ENCODE measurements at regions not wholly inside any gene's neighbourhood (a gene's known extent, or its start where the extent isn't known, plus 50 kb on each side); places are given as distances from the start of the nearest gene placed in this dataset.

DNA sequence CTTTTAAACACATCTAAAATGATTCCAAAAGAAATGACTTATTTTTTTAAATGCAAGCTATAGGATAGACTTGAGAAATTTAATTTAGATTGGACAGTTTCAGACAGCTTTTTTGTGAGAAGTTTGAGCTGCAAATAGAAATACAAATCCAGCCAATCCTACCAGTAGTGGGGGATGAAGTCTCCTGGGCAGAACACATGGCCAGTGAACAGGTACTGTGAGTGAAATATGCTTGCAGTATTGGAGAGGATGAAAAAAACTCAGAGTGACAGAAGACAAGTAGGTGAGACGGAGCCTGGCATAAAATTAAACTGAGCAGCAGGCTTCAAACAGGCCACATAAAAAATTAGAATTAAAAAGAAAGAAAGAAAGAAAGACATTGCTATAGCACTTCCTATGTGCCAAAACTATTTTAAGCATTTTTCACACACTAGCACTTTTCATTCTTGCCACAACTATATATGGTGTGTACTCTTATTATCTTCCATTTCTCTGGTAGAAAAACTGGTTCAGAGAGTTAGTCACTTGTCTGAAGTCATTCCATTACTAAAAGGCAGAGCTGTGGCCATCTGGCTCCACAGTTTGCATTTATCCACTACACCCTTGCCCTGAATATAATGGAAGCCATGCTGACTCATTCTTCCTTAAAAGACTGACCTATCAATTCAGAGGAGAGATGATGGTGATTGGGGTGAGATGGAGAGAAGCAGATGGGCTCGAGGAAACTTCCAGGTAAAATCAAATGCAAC lies 310.2 kb upstream of the CTNND2 start:
- Histone ChIP-seq H3K9me3 (ENCODE audit: control insufficient read depth in 2 of 2, low read length in 2 of 2) (peaks cover 0 to 2% of the 10 kb centered on the region in 2 donors), H3K27ac (ENCODE audit: low read depth in 2 of 2, low read length in 2 of 2) (no peak overlapping the region), H3K4me1 (ENCODE audit: control insufficient read depth in 2 of 2, insufficient read depth in 2 of 2, low read length in 2 of 2) (no peaks in the 10 kb centered on the region)

DNA sequence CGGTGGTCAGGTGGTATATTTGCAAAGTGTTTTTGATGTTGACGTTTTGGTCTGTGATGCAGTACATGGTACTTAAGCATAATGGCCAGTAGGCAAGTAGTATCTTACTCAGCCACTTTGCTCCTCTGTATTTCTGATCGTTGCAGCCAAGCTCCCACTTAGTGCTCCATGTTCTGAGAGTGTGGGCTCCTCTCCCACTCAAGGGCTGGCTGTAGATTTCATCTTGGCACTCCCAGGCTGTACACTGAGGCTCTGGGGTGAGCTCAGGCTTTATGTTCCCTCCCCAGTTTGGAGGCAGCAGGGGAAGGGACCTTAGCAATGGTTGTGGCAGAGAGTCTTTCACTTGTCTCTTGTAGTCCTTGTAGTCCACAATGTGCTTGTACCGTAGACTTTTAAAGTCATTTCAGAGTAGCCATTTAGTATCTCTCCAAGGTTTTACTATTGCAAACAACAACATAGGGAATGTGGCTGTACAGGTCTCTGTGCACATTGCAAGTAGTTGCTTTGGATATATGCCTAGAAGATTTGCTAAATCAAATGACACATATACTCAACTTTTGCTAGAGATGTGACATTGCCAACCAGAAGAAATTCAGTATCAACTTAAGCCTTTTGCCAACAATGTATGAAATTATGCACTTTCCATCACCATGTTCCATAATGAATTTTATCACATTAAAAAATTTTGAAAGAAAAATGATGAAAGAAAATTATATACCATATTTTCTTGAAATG lies 304.3 kb upstream of the CTNND2 start:
- Histone ChIP-seq H3K4me3 (ENCODE audit: low read length in 2 of 2) (no peak overlapping the region), H3K27ac (ENCODE audit: low read depth in 2 of 2, low read length in 2 of 2) (no peak overlapping the region), H3K36me3 (ENCODE audit: control insufficient read depth in 2 of 2, insufficient read depth in 2 of 2, low read length in 2 of 2) (no peaks in the 10 kb centered on the region), H3K4me1 (ENCODE audit: control insufficient read depth in 2 of 2, insufficient read depth in 2 of 2, low read length in 2 of 2) (no peaks in the 10 kb centered on the region), H3K27me3 (ENCODE audit: control insufficient read depth in 2 of 2, insufficient read depth in 2 of 2, low read length in 2 of 2) (no peaks in the 10 kb centered on the region), H3K9ac (ENCODE audit: low read depth in 1 of 2, low read length in 2 of 2) (no peak overlapping the region), H3K9me3 (ENCODE audit: control insufficient read depth in 2 of 2, low read length in 2 of 2) (no peaks in the 10 kb centered on the region)

More for the DNA sequence above, 310.2 kb upstream of the CTNND2 start:
- Histone ChIP-seq H3K27me3 (ENCODE audit: control insufficient read depth in 2 of 2, insufficient read depth in 2 of 2, low read length in 2 of 2) (no peaks in the 10 kb centered on the region), H3K9ac (ENCODE audit: low read depth in 1 of 2, low read length in 2 of 2) (no peak overlapping the region), H3K4me3 (ENCODE audit: low read length in 2 of 2) (no peak overlapping the region), H3K36me3 (ENCODE audit: control insufficient read depth in 2 of 2, insufficient read depth in 2 of 2, low read length in 2 of 2) (no peaks in the 10 kb centered on the region)

DNA sequence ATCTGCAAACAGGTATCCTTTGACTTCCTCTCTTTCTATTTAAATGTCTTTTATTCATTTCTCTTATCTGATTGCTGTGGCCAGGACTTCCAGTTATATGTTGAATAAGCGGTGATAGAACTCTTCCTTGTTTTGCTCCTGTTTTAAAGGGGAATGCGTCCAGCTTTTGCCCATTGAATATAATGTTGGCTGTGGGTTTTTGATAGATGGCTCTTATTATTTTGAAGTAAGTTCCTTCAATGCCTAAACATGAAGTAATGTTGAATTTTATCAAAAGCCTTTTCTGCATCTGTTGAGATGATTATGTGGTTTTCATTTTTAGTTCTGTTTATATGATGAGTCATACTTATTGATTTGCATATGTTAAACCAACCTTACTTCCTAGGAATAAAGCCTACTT lies 300.5 kb upstream of the CTNND2 start:
- Histone ChIP-seq H3K4me3 (ENCODE audit: low read length in 2 of 2) (no peak overlapping the region), H3K27me3 (ENCODE audit: control insufficient read depth in 2 of 2, insufficient read depth in 2 of 2, low read length in 2 of 2) (no peaks in the 10 kb centered on the region), H3K27ac (ENCODE audit: low read depth in 2 of 2, low read length in 2 of 2) (no peak overlapping the region), H3K4me1 (ENCODE audit: control insufficient read depth in 2 of 2, insufficient read depth in 2 of 2, low read length in 2 of 2) (no peaks in the 10 kb centered on the region), H3K9me3 (ENCODE audit: control insufficient read depth in 2 of 2, low read length in 2 of 2) (no peaks in the 10 kb centered on the region), H3K9ac (ENCODE audit: low read depth in 1 of 2, low read length in 2 of 2) (no peak overlapping the region), H3K36me3 (ENCODE audit: control insufficient read depth in 2 of 2, insufficient read depth in 2 of 2, low read length in 2 of 2) (no peaks in the 10 kb centered on the region)

DNA sequence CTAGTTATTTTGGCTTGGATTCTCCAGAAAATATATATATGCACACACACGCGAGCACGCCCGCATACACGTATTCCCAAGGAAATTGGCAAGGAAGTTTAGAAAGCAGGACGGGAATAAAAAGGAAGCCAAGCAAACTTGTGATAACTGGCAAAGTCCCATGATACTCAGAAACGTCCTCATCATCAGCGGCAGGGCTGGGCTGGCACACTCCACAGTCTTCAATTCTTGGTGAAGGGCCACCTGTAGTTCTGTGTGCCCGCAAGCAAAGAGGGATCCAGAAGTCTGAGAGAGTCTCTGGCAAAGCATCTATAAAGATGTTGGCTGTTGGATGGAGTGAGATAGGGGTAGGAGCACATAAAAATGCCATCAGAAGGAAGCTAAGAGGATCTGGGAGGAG lies 289.3 kb upstream of the CTNND2 start:
- Histone ChIP-seq H3K4me3 (ENCODE audit: low read length in 2 of 2) (no peak overlapping the region), H3K27ac (ENCODE audit: low read depth in 2 of 2, low read length in 2 of 2) (no peak overlapping the region), H3K9ac (ENCODE audit: low read depth in 1 of 2, low read length in 2 of 2) (no peak overlapping the region), H3K4me1 (ENCODE audit: control insufficient read depth in 2 of 2, insufficient read depth in 2 of 2, low read length in 2 of 2) (no peaks in the 10 kb centered on the region), H3K27me3 (ENCODE audit: control insufficient read depth in 2 of 2, insufficient read depth in 2 of 2, low read length in 2 of 2) (no peaks in the 10 kb centered on the region), H3K9me3 (ENCODE audit: control insufficient read depth in 2 of 2, low read length in 2 of 2) (no peaks in the 10 kb centered on the region), H3K36me3 (ENCODE audit: control insufficient read depth in 2 of 2, insufficient read depth in 2 of 2, low read length in 2 of 2) (no peaks in the 10 kb centered on the region)

DNA sequence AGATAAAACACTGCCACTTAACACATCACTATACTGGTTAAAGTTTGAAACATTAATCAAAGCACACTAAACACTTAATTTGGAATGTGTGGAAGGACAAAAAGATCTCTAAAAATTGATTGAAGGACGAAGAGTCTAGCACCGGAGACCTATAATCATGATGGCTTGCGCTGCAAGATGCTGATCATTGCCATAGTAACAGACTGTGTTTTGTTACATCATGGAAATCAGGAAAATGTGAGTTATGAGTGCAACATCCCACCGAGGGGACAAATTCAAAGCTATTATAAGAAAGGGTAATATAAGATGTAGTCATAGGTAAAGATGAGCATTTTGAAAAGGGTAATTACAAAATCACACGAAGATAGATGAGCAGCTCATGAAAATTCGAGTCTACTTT lies 278.8 kb upstream of the CTNND2 start:
- Histone ChIP-seq H3K9me3 (ENCODE audit: control insufficient read depth in 2 of 2, low read length in 2 of 2) (no peaks in the 10 kb centered on the region), H3K4me3 (ENCODE audit: low read length in 2 of 2) (no peak overlapping the region), H3K27ac (ENCODE audit: low read depth in 2 of 2, low read length in 2 of 2) (no peak overlapping the region), H3K27me3 (ENCODE audit: control insufficient read depth in 2 of 2, insufficient read depth in 2 of 2, low read length in 2 of 2) (no peaks in the 10 kb centered on the region), H3K9ac (ENCODE audit: low read depth in 1 of 2, low read length in 2 of 2) (no peak overlapping the region), H3K36me3 (ENCODE audit: control insufficient read depth in 2 of 2, insufficient read depth in 2 of 2, low read length in 2 of 2) (no peaks in the 10 kb centered on the region), H3K4me1 (ENCODE audit: control insufficient read depth in 2 of 2, insufficient read depth in 2 of 2, low read length in 2 of 2) (no peaks in the 10 kb centered on the region)

DNA sequence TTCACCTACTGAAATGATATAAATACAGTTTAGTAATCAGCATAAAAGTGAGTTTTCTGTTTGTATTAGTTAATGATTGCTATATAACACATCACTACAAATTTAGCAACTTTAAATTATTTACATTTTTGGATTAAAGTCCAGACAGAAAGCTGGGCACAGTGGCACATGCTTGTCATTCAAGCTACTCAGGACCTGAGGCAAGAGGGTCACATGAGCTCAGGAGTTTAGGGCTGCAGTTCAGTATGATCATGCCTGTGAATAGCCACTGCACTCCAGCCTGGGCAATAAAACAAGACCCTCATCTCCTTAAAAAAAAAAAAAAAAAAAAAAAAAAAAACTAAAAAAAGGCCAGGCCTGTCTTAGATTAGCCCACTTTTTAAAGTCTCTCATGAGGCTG lies 273.6 kb upstream of the CTNND2 start:
- H3K4me3 ChIP-seq (ENCODE audit: low read length in 2 of 2), result no peak overlapping the region
- no peaks in the 10 kb centered on the region for H3K9me3 ChIP-seq (ENCODE audit: control insufficient read depth in 2 of 2, low read length in 2 of 2)
- no peaks in the 10 kb centered on the region for H3K4me1 ChIP-seq (ENCODE audit: control insufficient read depth in 2 of 2, insufficient read depth in 2 of 2, low read length in 2 of 2)
- H3K27me3 ChIP-seq (ENCODE audit: control insufficient read depth in 2 of 2, insufficient read depth in 2 of 2, low read length in 2 of 2), result no peaks in the 10 kb centered on the region
- no peak overlapping the region for H3K9ac ChIP-seq (ENCODE audit: low read depth in 1 of 2, low read length in 2 of 2)
- H3K36me3 ChIP-seq (ENCODE audit: control insufficient read depth in 2 of 2, insufficient read depth in 2 of 2, low read length in 2 of 2), result no peaks in the 10 kb centered on the region
- H3K27ac ChIP-seq (ENCODE audit: low read depth in 2 of 2, low read length in 2 of 2), result no peak overlapping the region

DNA sequence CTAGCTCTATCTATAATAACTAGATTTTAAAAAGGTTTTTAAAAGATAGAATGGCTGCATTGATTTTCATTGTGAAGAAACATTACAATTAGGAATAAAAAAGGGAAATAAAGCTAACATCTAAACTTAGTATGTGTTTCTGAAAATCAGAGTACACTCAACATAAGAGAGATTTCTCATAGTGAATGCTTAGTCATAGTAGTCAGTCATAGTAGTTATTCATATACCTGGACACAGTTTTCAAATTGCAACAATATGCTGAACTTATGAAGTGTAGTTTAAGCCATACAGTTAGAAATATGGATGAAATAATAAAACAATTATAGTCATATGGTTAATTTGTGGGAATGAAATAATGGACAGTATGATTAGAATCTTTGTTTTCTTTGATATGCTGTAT lies 273.0 kb upstream of the CTNND2 start:
- no peak overlapping the region for H3K4me3 ChIP-seq (ENCODE audit: low read length in 2 of 2)
- H3K27ac ChIP-seq (ENCODE audit: low read depth in 2 of 2, low read length in 2 of 2), result no peak overlapping the region
- H3K4me1 ChIP-seq (ENCODE audit: control insufficient read depth in 2 of 2, insufficient read depth in 2 of 2, low read length in 2 of 2), result no peaks in the 10 kb centered on the region
- no peak overlapping the region for H3K9ac ChIP-seq (ENCODE audit: low read depth in 1 of 2, low read length in 2 of 2)
- no peaks in the 10 kb centered on the region for H3K9me3 ChIP-seq (ENCODE audit: control insufficient read depth in 2 of 2, low read length in 2 of 2)
- H3K27me3 ChIP-seq (ENCODE audit: control insufficient read depth in 2 of 2, insufficient read depth in 2 of 2, low read length in 2 of 2), result no peaks in the 10 kb centered on the region
- no peaks in the 10 kb centered on the region for H3K36me3 ChIP-seq (ENCODE audit: control insufficient read depth in 2 of 2, insufficient read depth in 2 of 2, low read length in 2 of 2)

DNA sequence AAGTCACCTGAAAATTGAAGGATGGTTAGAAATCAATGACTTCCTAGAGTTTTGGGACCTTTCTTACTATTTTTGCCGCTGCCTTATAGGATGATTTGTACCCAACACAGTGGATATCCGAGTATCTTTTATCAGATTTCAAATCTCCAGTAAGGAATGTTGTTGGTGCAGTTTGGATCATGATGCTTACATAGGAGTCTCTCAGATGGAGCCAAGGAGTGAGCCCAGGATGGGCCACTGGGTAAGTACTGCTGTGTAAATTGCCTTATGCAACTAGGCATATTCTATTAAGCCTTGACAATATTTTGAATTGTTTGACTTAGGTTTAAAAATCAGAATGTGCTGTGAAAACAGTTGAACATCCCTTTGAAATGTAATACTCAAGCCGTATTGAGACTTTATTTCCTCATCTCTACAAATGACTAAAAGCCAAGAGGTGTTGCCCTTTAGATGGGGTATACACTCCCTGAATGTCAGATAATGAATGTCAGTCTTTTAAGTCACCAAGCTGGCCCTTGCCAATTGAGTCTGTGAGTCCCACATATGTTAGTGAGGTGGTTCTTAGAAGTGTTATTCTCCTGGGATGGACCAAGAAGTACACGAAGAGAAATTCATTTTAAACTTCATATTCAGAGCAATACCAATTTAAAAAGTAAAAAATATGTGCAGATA lies 271.8 kb upstream of the CTNND2 start:
- Histone ChIP-seq H3K27ac (ENCODE audit: low read depth in 2 of 2, low read length in 2 of 2) (no peak overlapping the region), H3K9ac (ENCODE audit: low read depth in 1 of 2, low read length in 2 of 2) (no peak overlapping the region), H3K9me3 (ENCODE audit: control insufficient read depth in 2 of 2, low read length in 2 of 2) (no peaks in the 10 kb centered on the region), H3K27me3 (ENCODE audit: control insufficient read depth in 2 of 2, insufficient read depth in 2 of 2, low read length in 2 of 2) (no peaks in the 10 kb centered on the region), H3K4me3 (ENCODE audit: low read length in 2 of 2) (no peak overlapping the region), H3K4me1 (ENCODE audit: control insufficient read depth in 2 of 2, insufficient read depth in 2 of 2, low read length in 2 of 2) (no peaks in the 10 kb centered on the region), H3K36me3 (ENCODE audit: control insufficient read depth in 2 of 2, insufficient read depth in 2 of 2, low read length in 2 of 2) (no peaks in the 10 kb centered on the region)

DNA sequence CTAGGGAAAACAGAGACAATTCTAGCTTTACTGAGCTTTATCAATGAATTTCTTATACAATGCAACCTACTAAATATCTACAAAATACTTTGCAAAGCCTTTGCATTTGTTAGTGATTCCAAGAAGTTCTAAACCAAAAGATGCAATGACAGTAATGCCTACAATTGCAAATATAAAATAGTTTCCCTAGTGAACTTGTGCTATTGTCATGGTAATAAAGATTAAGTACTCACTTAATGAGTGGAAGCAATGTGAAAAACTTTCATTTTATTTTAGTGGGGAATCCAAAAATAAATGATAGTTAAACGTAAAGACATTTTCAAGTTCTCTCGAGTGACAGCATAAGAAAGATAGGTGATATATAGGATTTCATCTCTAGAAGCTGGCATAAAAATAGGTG lies 270.5 kb upstream of the CTNND2 start:
- Histone ChIP-seq H3K27ac (ENCODE audit: low read depth in 2 of 2, low read length in 2 of 2) (no peak overlapping the region), H3K27me3 (ENCODE audit: control insufficient read depth in 2 of 2, insufficient read depth in 2 of 2, low read length in 2 of 2) (no peaks in the 10 kb centered on the region), H3K9me3 (ENCODE audit: control insufficient read depth in 2 of 2, low read length in 2 of 2) (no peaks in the 10 kb centered on the region), H3K4me3 (ENCODE audit: low read length in 2 of 2) (no peak overlapping the region), H3K4me1 (ENCODE audit: control insufficient read depth in 2 of 2, insufficient read depth in 2 of 2, low read length in 2 of 2) (no peaks in the 10 kb centered on the region), H3K36me3 (ENCODE audit: control insufficient read depth in 2 of 2, insufficient read depth in 2 of 2, low read length in 2 of 2) (no peaks in the 10 kb centered on the region), H3K9ac (ENCODE audit: low read depth in 1 of 2, low read length in 2 of 2) (no peak overlapping the region)

DNA sequence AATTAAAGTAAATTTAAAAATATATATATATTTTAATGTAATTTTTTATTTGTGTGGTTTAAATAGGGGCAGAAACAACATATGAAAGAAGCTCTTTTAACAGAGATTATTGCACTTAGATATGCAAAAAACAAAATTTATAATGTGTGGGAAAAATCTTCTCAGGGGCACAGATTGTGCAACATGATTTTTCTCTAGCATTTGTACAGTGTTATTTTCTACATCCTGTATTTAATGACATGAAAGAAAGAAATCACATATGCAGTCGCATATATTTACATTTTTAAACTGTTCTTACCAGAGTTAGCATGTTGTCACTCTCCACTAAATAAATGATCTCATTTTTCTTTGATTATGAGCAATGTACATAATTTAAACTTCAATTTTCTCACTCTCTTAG lies 265.3 kb upstream of the CTNND2 start:
- Histone ChIP-seq H3K36me3 (ENCODE audit: control insufficient read depth in 2 of 2, insufficient read depth in 2 of 2, low read length in 2 of 2) (no peaks in the 10 kb centered on the region), H3K9ac (ENCODE audit: low read depth in 1 of 2, low read length in 2 of 2) (no peak overlapping the region), H3K4me3 (ENCODE audit: low read length in 2 of 2) (no peak overlapping the region), H3K27ac (ENCODE audit: low read depth in 2 of 2, low read length in 2 of 2) (no peak overlapping the region), H3K9me3 (ENCODE audit: control insufficient read depth in 2 of 2, low read length in 2 of 2) (no peaks in the 10 kb centered on the region), H3K27me3 (ENCODE audit: control insufficient read depth in 2 of 2, insufficient read depth in 2 of 2, low read length in 2 of 2) (no peaks in the 10 kb centered on the region), H3K4me1 (ENCODE audit: control insufficient read depth in 2 of 2, insufficient read depth in 2 of 2, low read length in 2 of 2) (no peaks in the 10 kb centered on the region)

All from mucosa of rectum (tissue), 2 donors.